OCI-LY3 (cell line): ENCODE measurements at regions not wholly inside any gene's neighbourhood (a gene's known extent, or its start where the extent isn't known, plus 50 kb on each side); places are given as distances from the start of the nearest gene placed in this dataset.

Source experiments
- H2AFZ ChIP-seq: fragments of 200-600, 300-600 bp; shearing (Covaris generic); 2 replicates; pipeline ENCODE4 v1.6.0; 2014; ENCODE audit warnings: antibody characterized with exemption, low read depth, low read length
- H3K27ac ChIP-seq: fragments of 200-600, 300-600 bp; sonication (generic); 2 replicates; pipeline ENCODE4 v1.5.1; 2014; ENCODE audit warnings: mild to moderate bottlenecking, low read length, moderate library complexity, mixed read lengths
- H3K27me3 ChIP-seq: fragments of 200-600, 300-600 bp; sonication (generic); 2 replicates; pipeline ENCODE4 v1.6.1; 2014; ENCODE audit warnings: low read depth, low read length, mixed read lengths
- H3K36me3 ChIP-seq: fragments of 200-600, 300-600 bp; sonication (generic); replicated peaks from 2 replicates; pipeline ENCODE3; 2014; ENCODE audit warnings: low read depth, low read length, mixed read lengths
- H3K4me1 ChIP-seq: fragments of 300-600, 200-600 bp; sonication (generic); 2 replicates; pipeline ENCODE4 v1.6.1; 2014; ENCODE audit warnings: low read length, mixed read lengths
- H3K4me2 ChIP-seq: fragments of 200-600, 300-600 bp; sonication (generic); 2 replicates; pipeline ENCODE4 v1.6.1; 2014; ENCODE audit warnings: low read length, mixed read lengths
- H3K4me3 ChIP-seq: fragments of 300-600, 200-600 bp; sonication (generic); 2 replicates; pipeline ENCODE4 v1.5.1; 2014; ENCODE audit warnings: antibody characterized with exemption, mild to moderate bottlenecking, low read length, moderate library complexity
- H3K79me2 ChIP-seq: fragments of 300-600, 200-600 bp; shearing (Covaris generic); 2 replicates; pipeline ENCODE4 v1.6.1; 2014; ENCODE audit warnings: mild to moderate bottlenecking, low read length, mixed read lengths
- H3K9ac ChIP-seq: fragments of 300-600, 200-600 bp; shearing (Covaris generic); 2 replicates; pipeline ENCODE4 v1.6.0; 2014; ENCODE audit warnings: mild to moderate bottlenecking, low read length, moderate library complexity
- H3K9me3 ChIP-seq: fragments of 200-600, 300-600 bp; shearing (Covaris generic); 2 replicates; pipeline ENCODE4 v1.6.1; 2014; ENCODE audit warnings: low read length, mixed read lengths; ENCODE audit not compliant: insufficient read depth
- H4K20me1 ChIP-seq: fragments of 200-600, 300-600 bp; sonication (generic); 2 replicates; pipeline ENCODE4 v1.6.1; 2016; ENCODE audit warnings: low read length, mixed read lengths; ENCODE audit not compliant: insufficient read depth
- EZH2phosphoT487 ChIP-seq: fragments of 200-600 bp; shearing (Covaris generic); IDR thresholded peaks from 2 replicates; pipeline ENCODE4 v1.6.1; 2018; ENCODE audit warnings: antibody characterized with exemption, mixed run types, low read depth
- TF ChIP-seq, protein P1 (sequence below): fragments of 200-600, 300-600 bp; sonication (generic); IDR thresholded peaks from 2 replicates; pipeline ENCODE4 v1.5.1; 2014; ENCODE audit warnings: antibody characterized with exemption, low read length, low read depth

DNA sequence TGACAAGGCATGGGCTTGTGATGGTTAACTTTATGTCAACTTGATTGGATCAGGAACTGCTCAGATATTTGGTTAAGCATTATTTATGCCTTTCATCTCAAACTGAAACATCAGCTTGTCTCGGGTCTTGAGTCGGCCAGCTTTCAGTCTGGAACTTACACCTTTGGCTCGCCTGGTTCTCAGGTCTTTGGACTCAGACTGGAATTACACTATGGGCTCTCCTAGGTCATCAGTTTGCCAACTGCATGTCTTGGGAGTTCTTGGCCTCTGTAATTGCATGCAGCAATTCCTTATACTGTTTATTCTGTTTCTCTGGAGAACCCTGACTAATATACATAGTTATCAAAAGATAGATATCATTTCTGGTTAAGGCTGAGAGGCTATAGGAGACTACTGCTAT lies 653.7 kb downstream of the ADGRL2 start:
- H3K4me1 ChIP-seq, result no peaks in the 10 kb centered on the region
- TF ChIP-seq, protein P1, sequence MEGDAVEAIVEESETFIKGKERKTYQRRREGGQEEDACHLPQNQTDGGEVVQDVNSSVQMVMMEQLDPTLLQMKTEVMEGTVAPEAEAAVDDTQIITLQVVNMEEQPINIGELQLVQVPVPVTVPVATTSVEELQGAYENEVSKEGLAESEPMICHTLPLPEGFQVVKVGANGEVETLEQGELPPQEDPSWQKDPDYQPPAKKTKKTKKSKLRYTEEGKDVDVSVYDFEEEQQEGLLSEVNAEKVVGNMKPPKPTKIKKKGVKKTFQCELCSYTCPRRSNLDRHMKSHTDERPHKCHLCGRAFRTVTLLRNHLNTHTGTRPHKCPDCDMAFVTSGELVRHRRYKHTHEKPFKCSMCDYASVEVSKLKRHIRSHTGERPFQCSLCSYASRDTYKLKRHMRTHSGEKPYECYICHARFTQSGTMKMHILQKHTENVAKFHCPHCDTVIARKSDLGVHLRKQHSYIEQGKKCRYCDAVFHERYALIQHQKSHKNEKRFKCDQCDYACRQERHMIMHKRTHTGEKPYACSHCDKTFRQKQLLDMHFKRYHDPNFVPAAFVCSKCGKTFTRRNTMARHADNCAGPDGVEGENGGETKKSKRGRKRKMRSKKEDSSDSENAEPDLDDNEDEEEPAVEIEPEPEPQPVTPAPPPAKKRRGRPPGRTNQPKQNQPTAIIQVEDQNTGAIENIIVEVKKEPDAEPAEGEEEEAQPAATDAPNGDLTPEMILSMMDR, result no peak
- TF ChIP-seq EZH2phosphoT487, result no peak
- H3K9me3 ChIP-seq, result no peaks in the 10 kb centered on the region

DNA sequence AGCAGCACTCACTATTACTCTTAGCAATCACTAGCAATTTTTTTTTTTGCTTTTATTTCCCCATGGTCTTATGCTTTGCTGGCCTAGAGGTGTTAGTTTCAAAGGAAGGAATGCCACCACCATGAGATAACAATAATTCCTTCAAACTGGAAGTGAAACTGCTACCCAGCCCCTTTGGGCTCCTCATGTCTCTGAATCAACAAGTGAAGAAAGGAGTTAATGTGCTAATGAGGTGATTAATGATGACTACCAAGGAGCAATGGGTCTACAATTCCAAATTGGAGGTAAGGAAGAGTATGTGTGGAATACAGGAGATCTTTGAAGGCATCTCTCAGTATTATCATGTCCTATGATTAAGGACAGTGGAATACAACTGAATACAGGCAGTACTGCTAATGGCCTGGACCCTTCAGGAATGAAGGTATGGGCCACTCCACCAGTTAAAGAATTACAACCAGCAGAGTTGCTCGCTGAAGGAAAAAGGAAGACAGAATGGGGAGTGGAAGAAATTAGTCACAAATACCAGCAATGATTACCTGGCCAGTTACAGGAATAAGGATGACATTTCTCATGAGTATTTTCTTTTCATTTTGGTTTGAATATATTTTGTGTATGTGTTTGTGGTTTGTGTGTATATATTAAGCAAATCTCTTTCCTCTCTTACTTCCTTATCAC lies 652.9 kb downstream of the ADGRL2 start:
- Histone ChIP-seq H3K9ac (no peak overlapping the region), H2AFZ (no peak overlapping the region)

More for the DNA sequence above, 653.7 kb downstream of the ADGRL2 start:
- no peak overlapping the region for H2AFZ ChIP-seq
- no peak overlapping the region for H3K4me3 ChIP-seq
- no peaks in the 10 kb centered on the region for H3K27me3 ChIP-seq
- H3K36me3 ChIP-seq, result no peaks in the 10 kb centered on the region
- no peaks in the 10 kb centered on the region for H3K79me2 ChIP-seq
- H3K4me2 ChIP-seq, result no peak overlapping the region
- H3K27ac ChIP-seq, result no peak overlapping the region
- no peaks in the 10 kb centered on the region for H4K20me1 ChIP-seq
- H3K9ac ChIP-seq, result no peak overlapping the region

DNA sequence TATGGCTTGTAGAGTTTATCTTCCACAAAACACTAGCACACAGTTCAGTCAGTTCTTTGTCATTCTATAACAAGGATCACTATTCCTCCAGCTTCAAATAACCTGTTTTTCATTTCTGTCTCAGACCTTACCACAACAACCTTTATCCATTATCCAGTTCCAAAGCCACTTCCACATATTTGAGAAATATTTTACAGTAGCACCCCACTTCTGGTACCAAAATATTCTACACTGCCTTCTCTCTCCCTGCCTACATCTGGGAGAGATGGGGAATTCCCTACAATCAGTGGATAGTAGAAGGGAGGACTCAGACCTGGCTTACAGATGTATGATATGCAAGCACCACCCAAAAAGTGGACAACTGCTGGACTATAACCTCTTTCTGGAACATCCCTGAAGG lies 651.4 kb downstream of the ADGRL2 start:
- Histone ChIP-seq H3K9ac (no peak overlapping the region), H3K4me2 (no peak overlapping the region), H2AFZ (no peak overlapping the region), H3K9me3 (no peaks in the 10 kb centered on the region), H3K79me2 (no peaks in the 10 kb centered on the region), H3K27me3 (no peaks in the 10 kb centered on the region), H4K20me1 (no peaks in the 10 kb centered on the region), H3K4me1 (no peaks in the 10 kb centered on the region), H3K27ac (no peak overlapping the region), H3K4me3 (no peak overlapping the region), H3K36me3 (no peaks in the 10 kb centered on the region)
- no peak for TF ChIP-seq EZH2phosphoT487
- TF ChIP-seq, protein P1, result no peak

More for the DNA sequence above, 652.9 kb downstream of the ADGRL2 start:
- TF ChIP-seq, protein P1, result no peak
- no peak for TF ChIP-seq EZH2phosphoT487
- no peaks in the 10 kb centered on the region for H3K27me3 ChIP-seq
- H3K36me3 ChIP-seq, result no peaks in the 10 kb centered on the region
- H3K9me3 ChIP-seq, result no peaks in the 10 kb centered on the region
- no peaks in the 10 kb centered on the region for H3K4me1 ChIP-seq
- no peaks in the 10 kb centered on the region for H3K79me2 ChIP-seq
- no peak overlapping the region for H3K4me2 ChIP-seq
- H3K4me3 ChIP-seq, result no peak overlapping the region
- no peak overlapping the region for H3K27ac ChIP-seq
- no peaks in the 10 kb centered on the region for H4K20me1 ChIP-seq

DNA sequence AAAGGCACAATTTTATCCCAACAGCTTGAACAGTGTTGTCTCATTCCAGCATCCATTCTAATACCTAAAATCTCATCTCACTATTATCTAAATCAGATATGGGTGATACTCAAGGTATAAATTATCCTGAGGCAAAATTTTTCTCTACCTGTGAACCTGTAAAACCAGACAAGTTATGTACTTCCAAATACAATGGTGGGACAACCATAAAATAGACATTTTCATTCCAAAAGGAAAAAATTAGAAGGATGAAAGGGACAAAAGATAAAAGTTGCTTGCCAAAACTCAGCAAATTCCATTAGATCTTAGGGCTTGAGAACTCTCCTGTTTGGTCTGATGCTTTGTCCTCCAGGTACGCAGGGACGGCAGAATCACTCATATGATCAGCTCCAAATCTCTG lies 650.5 kb downstream of the ADGRL2 start:
- H3K36me3 ChIP-seq, result no peaks in the 10 kb centered on the region
- no peak overlapping the region for H3K4me2 ChIP-seq
- H3K9ac ChIP-seq, result no peak overlapping the region
- no peaks in the 10 kb centered on the region for H3K9me3 ChIP-seq
- no peaks in the 10 kb centered on the region for H3K79me2 ChIP-seq
- no peaks in the 10 kb centered on the region for H3K4me1 ChIP-seq
- no peak overlapping the region for H2AFZ ChIP-seq
- no peak overlapping the region for H3K4me3 ChIP-seq
- H3K27ac ChIP-seq, result no peak overlapping the region
- H3K27me3 ChIP-seq, result no peaks in the 10 kb centered on the region
- H4K20me1 ChIP-seq, result no peaks in the 10 kb centered on the region
- TF ChIP-seq, protein P1, result no peak
- no peak for TF ChIP-seq EZH2phosphoT487
